Testis (tissue), 2 donors: ENCODE measurements at regions not wholly inside any gene's neighbourhood (a gene's known extent, or its start where the extent isn't known, plus 50 kb on each side); places are given as distances from the start of the nearest gene placed in this dataset.

ENCODE experiments used
- POLR2A ChIP-seq: fragments of 450-650 bp; IDR thresholded peaks from one replicate; pipeline ENCODE4 v1.6.1; 2017; ENCODE audit warnings: antibody characterized with exemption, mild to moderate bottlenecking, moderate library complexity
- TF ChIP-seq, protein P1 (sequence below), 3 experiments: fragments of 450-650 bp in 2 of 3; fragments of 200-600 bp in 1 of 3; sonication (generic) in 1 of 3; IDR thresholded peaks; one replicate each; pipeline ENCODE4 v1.5.1; 2016 to 2019; ENCODE audit warnings: antibody characterized with exemption in 3 of 3, mild to moderate bottlenecking in 2 of 3, moderate library complexity in 1 of 3

DNA sequence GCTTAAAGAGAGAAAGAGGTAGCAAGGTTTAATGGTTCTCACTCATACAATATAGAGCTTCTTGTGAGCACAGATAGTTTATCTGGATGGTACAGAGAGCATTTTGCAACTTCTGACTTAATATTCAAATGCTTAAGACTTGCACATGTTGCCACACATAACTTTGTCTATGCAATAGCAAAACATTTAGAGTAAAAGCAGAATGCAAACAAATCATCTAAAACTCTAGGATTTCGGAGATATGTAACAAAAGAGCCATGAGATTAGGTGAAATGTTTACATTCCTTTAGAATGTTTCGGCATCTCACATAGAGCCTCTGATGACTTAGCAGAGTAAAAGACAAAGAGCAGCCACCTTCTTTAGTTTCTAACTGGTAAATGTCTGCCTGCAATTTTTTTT, 717.1 kb upstream of the LRRN3 start:
- TF ChIP-seq, protein P1, sequence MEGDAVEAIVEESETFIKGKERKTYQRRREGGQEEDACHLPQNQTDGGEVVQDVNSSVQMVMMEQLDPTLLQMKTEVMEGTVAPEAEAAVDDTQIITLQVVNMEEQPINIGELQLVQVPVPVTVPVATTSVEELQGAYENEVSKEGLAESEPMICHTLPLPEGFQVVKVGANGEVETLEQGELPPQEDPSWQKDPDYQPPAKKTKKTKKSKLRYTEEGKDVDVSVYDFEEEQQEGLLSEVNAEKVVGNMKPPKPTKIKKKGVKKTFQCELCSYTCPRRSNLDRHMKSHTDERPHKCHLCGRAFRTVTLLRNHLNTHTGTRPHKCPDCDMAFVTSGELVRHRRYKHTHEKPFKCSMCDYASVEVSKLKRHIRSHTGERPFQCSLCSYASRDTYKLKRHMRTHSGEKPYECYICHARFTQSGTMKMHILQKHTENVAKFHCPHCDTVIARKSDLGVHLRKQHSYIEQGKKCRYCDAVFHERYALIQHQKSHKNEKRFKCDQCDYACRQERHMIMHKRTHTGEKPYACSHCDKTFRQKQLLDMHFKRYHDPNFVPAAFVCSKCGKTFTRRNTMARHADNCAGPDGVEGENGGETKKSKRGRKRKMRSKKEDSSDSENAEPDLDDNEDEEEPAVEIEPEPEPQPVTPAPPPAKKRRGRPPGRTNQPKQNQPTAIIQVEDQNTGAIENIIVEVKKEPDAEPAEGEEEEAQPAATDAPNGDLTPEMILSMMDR (IDR thresholded peaks at IDR 0.05) = no peak
- no peak for TF ChIP-seq POLR2A
